BE2C (cell line): ENCODE measurements at regions not wholly inside any gene's neighbourhood (a gene's known extent, or its start where the extent isn't known, plus 50 kb on each side); places are given as distances from the start of the nearest gene placed in this dataset.

ENCODE experiments used
- DNase-seq: peaks from one replicate; pipeline ENCODE4 v3.0.0-alpha.2; 2020
- H3K27me3 ChIP-seq: fragments of 250-450 bp; sonication (Bioruptor Pico); 2 replicates; pipeline ENCODE4 v1.5.1; 2020; ENCODE audit warnings: mild to moderate bottlenecking
- H3K36me3 ChIP-seq: fragments of 250-450 bp; sonication (Bioruptor Pico); 2 replicates; pipeline ENCODE4 v1.5.1; 2020; ENCODE audit warnings: mild to moderate bottlenecking
- H3K4me1 ChIP-seq: fragments of 250-450 bp; sonication (Bioruptor Pico); 2 replicates; pipeline ENCODE4 v1.5.1; 2020
- H3K4me3 ChIP-seq: 2 replicates; pipeline ENCODE4 v1.5.1; 2011; ENCODE audit warnings: low read depth, low read length
- H3K9me3 ChIP-seq: fragments of 250-450 bp; sonication (Bioruptor Pico); 2 replicates; pipeline ENCODE4 v1.5.1; 2020
- CTCF ChIP-seq: IDR thresholded peaks from 2 replicates; pipeline ENCODE4 v1.5.1; 2012; ENCODE audit warnings: mild to moderate bottlenecking, low read depth, low read length

- no peak overlapping the region for H3K4me3 ChIP-seq
- no peaks in the 10 kb centered on the region for H3K36me3 ChIP-seq
- H3K27me3 ChIP-seq = no peaks in the 10 kb centered on the region
- no peaks in the 10 kb centered on the region for H3K9me3 ChIP-seq
- no peaks in the 10 kb centered on the region for H3K4me1 ChIP-seq
- DNase-seq = no peak
- no peak for TF ChIP-seq CTCF
Measured at GRCh38 chr4:22336822-22337221, 179.0 kb downstream of the ADGRA3 start.

GRCh38 chr4:22334155-22334554 is 181.7 kb downstream of the ADGRA3 start:
- DNase-seq = no peak
- no peak for TF ChIP-seq CTCF
- H3K4me3 ChIP-seq = no peak overlapping the region
- no peaks in the 10 kb centered on the region for H3K9me3 ChIP-seq
- H3K4me1 ChIP-seq = no peaks in the 10 kb centered on the region
- no peaks in the 10 kb centered on the region for H3K36me3 ChIP-seq
- H3K27me3 ChIP-seq = no peaks in the 10 kb centered on the region

- H3K4me1 ChIP-seq = no peaks in the 10 kb centered on the region
- H3K4me3 ChIP-seq = no peak overlapping the region
- no peak for DNase-seq
- H3K27me3 ChIP-seq = no peaks in the 10 kb centered on the region; the same call in 1 of the 2 replicates
- no peak for TF ChIP-seq CTCF
- no peaks in the 10 kb centered on the region for H3K9me3 ChIP-seq
- no peaks in the 10 kb centered on the region for H3K36me3 ChIP-seq
Measured at GRCh38 chr4:22324422-22324821, 191.4 kb downstream of the ADGRA3 start.

GRCh38 chr4:22323691-22324090 is 192.2 kb downstream of the ADGRA3 start:
- H3K4me1 ChIP-seq = no peaks in the 10 kb centered on the region
- H3K27me3 ChIP-seq = no peaks in the 10 kb centered on the region; the same call in 1 of the 2 replicates
- no peaks in the 10 kb centered on the region for H3K9me3 ChIP-seq
- no peak for DNase-seq
- no peaks in the 10 kb centered on the region for H3K36me3 ChIP-seq
- TF ChIP-seq CTCF = no peak
- no peak overlapping the region for H3K4me3 ChIP-seq

- DNase-seq = no peak
- TF ChIP-seq CTCF = no peak
- no peak overlapping the region for H3K4me3 ChIP-seq
- H3K36me3 ChIP-seq = no peaks in the 10 kb centered on the region
- H3K4me1 ChIP-seq = no peaks in the 10 kb centered on the region
- H3K9me3 ChIP-seq = no peaks in the 10 kb centered on the region
- no peaks in the 10 kb centered on the region; the same call in 1 of the 2 replicates for H3K27me3 ChIP-seq
Measured at GRCh38 chr4:22322996-22323395, 192.9 kb downstream of the ADGRA3 start.

- Histone ChIP-seq H3K36me3 (no peaks in the 10 kb centered on the region), H3K9me3 (no peaks in the 10 kb centered on the region), H3K27me3 (no peaks in the 10 kb centered on the region), H3K4me1 (no peaks in the 10 kb centered on the region), H3K4me3 (no peak overlapping the region)
- TF ChIP-seq CTCF = no peak
- no peak for DNase-seq
Measured at GRCh38 chr4:22315628-22316027, 200.2 kb downstream of the ADGRA3 start.
